ENCODE measurements at regions not wholly inside any gene's neighbourhood (a gene's known extent, or its start where the extent isn't known, plus 50 kb on each side); places are given as distances from the start of the nearest gene placed in this dataset.

DNA sequence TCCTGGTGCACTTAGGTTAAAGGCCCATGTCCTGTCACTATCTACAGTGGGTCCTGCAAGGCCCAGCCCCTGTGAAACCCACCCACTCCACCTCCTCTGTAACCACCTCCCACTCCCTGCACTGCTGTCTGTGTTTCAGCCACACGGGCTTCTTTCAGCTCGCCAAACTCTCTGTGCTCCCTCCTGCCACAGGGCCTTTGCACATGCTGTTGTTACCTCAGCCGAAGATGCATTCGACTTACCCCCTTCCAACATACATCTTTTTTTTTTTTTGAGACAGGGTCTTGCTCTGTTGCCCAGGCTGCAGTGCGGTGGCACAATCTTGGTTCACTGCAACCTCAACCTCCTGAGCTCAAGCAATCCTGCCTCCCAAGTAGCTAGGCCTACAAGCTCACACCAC is 76.5 kb upstream of the RPL38 start:
- no peak for TF ChIP-seq CTCF (IDR thresholded peaks at IDR 0.05)
- no peak for TF ChIP-seq POLR2AphosphoS5 (IDR thresholded peaks at IDR 0.05)
- no peak for TF ChIP-seq EP300 (IDR thresholded peaks at IDR 0.05; ENCODE audit: low read depth)
- no peak for TF ChIP-seq POLR2A (IDR thresholded peaks at IDR 0.05)

Measured in transverse colon (tissue), 4 donors.